Panc1 (cell line): ENCODE measurements at regions not wholly inside any gene's neighbourhood (a gene's known extent, or its start where the extent isn't known, plus 50 kb on each side); places are given as distances from the start of the nearest gene placed in this dataset.
"Not testable (repeated sequence)": the region's sequence is repeated elsewhere in the genome, so short reads cannot be mapped to it uniquely, and the experiment has no call there.

Source experiments
- ATAC-seq: fragments of 200-7000 bp; cut with Tn5 transposase; 2 replicates; pipeline ENCODE4 v1.9.1; 2020; ENCODE audit warnings: mild to moderate bottlenecking, moderate library complexity
- BruUV-seq: library from RNA; stranded (reverse); fragments of 400-500 nt; replicated peaks from 2 replicates; lab custom pipeline; 2021; lab: Mats Ljungman, UMichigan
- CTCF ChIA-PET: fragments of 300-600 bp; sonication (Branson Sonifier 250); formaldehyde crosslinking; loops from one replicate; lab custom pipeline; 2022; ENCODE audit warnings: antibody characterized with exemption; lab: Charles Lee
- POLR2A ChIA-PET: fragments of 300-600 bp; sonication (Branson Sonifier 250); formaldehyde crosslinking; loops from one replicate; lab custom pipeline; 2022; ENCODE audit warnings: antibody characterized with exemption; lab: Charles Lee
- DNase-seq: peaks from one replicate; pipeline ENCODE4 v3.0.0-alpha.2; 2010; ENCODE audit warnings: low read depth, low spot score
- H3K27ac ChIP-seq: 2 replicates; pipeline ENCODE4 v1.5.1; 2011; ENCODE audit warnings: mild to moderate bottlenecking, low read length, inconsistent platforms
- H3K27me3 ChIP-seq: fragments of 200-500 bp; sonication (Bioruptor generic); 2 replicates; pipeline ENCODE4 v1.6.0; 2014; ENCODE audit warnings: low read length, inconsistent platforms; ENCODE audit not compliant: control insufficient read depth, insufficient read depth
- H3K36me3 ChIP-seq: fragments of 200-500 bp; sonication (Bioruptor generic); 2 replicates; pipeline ENCODE4 v1.5.1; 2014; ENCODE audit warnings: inconsistent platforms, mild to moderate bottlenecking, low read length, moderate library complexity; ENCODE audit not compliant: control insufficient read depth, insufficient read depth
- H3K4me1 ChIP-seq: 2 replicates; pipeline ENCODE4 v1.5.1; 2011; ENCODE audit warnings: inconsistent platforms, mild to moderate bottlenecking, low read length, moderate library complexity; ENCODE audit not compliant: control insufficient read depth, insufficient read depth
- H3K4me3 ChIP-seq, 2 experiments: 2 replicates each; pipeline ENCODE4 v1.5.1; 2011 to 2012; ENCODE audit warnings: low read depth in 2 of 2, low read length in 2 of 2, mild to moderate bottlenecking in 2 of 2, inconsistent platforms in 1 of 2, moderate library complexity in 1 of 2
- H3K9me3 ChIP-seq: fragments of 200-500 bp; sonication (Bioruptor generic); 2 replicates; pipeline ENCODE4 v1.5.1; 2014; ENCODE audit warnings: low read depth, mild to moderate bottlenecking, inconsistent platforms, low read length, moderate library complexity; ENCODE audit not compliant: control insufficient read depth, insufficient read depth
- CTCF ChIP-seq: fragments of 450-650 bp; IDR thresholded peaks from 2 replicates; pipeline ENCODE4 v1.5.1; 2017; ENCODE audit warnings: mild to moderate bottlenecking
- POLR2AphosphoS5 ChIP-seq: IDR thresholded peaks from 2 replicates; pipeline ENCODE4 v1.6.1; 2012; ENCODE audit warnings: mild to moderate bottlenecking, low read depth, low read length, moderate library complexity
- REST ChIP-seq, 2 experiments: IDR thresholded peaks; 2 replicates each; pipeline ENCODE4 v1.6.1; 2011 to 2012; ENCODE audit warnings: low read depth in 2 of 2, control low read depth in 1 of 2, low read length in 1 of 2, mild to moderate bottlenecking in 1 of 2, moderate library complexity in 1 of 2; ENCODE audit not compliant: insufficient read depth in 1 of 2
- SIN3A ChIP-seq: IDR thresholded peaks from 2 replicates; pipeline ENCODE4 v1.6.1; 2012; ENCODE audit warnings: low read depth, mild to moderate bottlenecking, low read length, moderate library complexity, borderline replicate concordance; ENCODE audit not compliant: insufficient read depth
- TCF7L2 ChIP-seq: IDR thresholded peaks from 2 replicates; pipeline ENCODE4 v1.6.1; 2011; ENCODE audit warnings: mild to moderate bottlenecking, low read depth, low read length, inconsistent platforms
- in situ Hi-C: cut with HindIII; loops from 2 replicates; pipeline ENCODE4 v1.10.0; 2016; ENCODE audit warnings: low sequenced_read_pairs, low pct_unique_long_range_greater_than_20kb
- intact Hi-C: fragments of 100-400 bp; cut with micrococcal nuclease; formaldehyde crosslinking; loops from one replicate; pipeline ENCODE4 v1.10.0; 2022; ENCODE audit not compliant: unreplicated experiment

GRCh38 chr6:19395316-19395715, 441.9 kb upstream of the ID4 start:
- Histone ChIP-seq H3K9me3 (no peaks in the 10 kb centered on the region), H3K4me1 (no peaks in the 10 kb centered on the region), H3K36me3 (no peaks in the 10 kb centered on the region), H3K4me3 (no peak overlapping the region), H3K27ac (no peak overlapping the region), H3K27me3 (no peaks in the 10 kb centered on the region)
- no peak for TF ChIP-seq TCF7L2
- no peak for TF ChIP-seq CTCF
- no peak for TF ChIP-seq REST (IDR thresholded peaks at IDR 0.05; ENCODE audit: insufficient read depth in 1 of 2, low read depth in 2 of 2, low read length in 1 of 2)
- no peak for TF ChIP-seq SIN3A
- in situ Hi-C loops = no loop called here
- intact Hi-C loops = no loop called here
- BruUV-seq = no TSS peak
- DNase-seq (no peak), ATAC-seq (no peak)
- ChIA-PET POLR2A (no interaction called here), CTCF (no interaction called here)

- Histone ChIP-seq H3K27ac (no peak overlapping the region), H3K4me3 (no peak overlapping the region), H3K9me3 (no peaks in the 10 kb centered on the region), H3K36me3 (no peaks in the 10 kb centered on the region), H3K4me1 (no peaks in the 10 kb centered on the region), H3K27me3 (no peaks in the 10 kb centered on the region)
- DNase-seq = no peak
- TF ChIP-seq CTCF = no peak
- TF ChIP-seq POLR2AphosphoS5 = no peak
- TF ChIP-seq TCF7L2 = no peak
- no peak for TF ChIP-seq REST (IDR thresholded peaks at IDR 0.05; ENCODE audit: insufficient read depth in 1 of 2, low read depth in 2 of 2, low read length in 1 of 2)
- TF ChIP-seq SIN3A = no peak
- no TSS peak for BruUV-seq
- intact Hi-C loops = no loop called here
- in situ Hi-C loops = no loop called here
- no peak for ATAC-seq
- ChIA-PET POLR2A (no interaction called here), CTCF (no interaction called here)
Observed at GRCh38 chr6:19399406-19399805, 437.8 kb upstream of the ID4 start.

GRCh38 chr6:19404884-19405283, 432.3 kb upstream of the ID4 start:
- H3K36me3 ChIP-seq, H3K4me3 ChIP-seq, H3K27me3 ChIP-seq, POLR2A ChIA-PET, H3K27ac ChIP-seq, intact Hi-C loops, H3K4me1 ChIP-seq, in situ Hi-C loops, DNase-seq, CTCF ChIA-PET, BruUV-seq, H3K9me3 ChIP-seq, ATAC-seq: not testable (repeated sequence)
